Neuron (in vitro differentiated cells): ENCODE measurements at regions not wholly inside any gene's neighbourhood (a gene's known extent, or its start where the extent isn't known, plus 50 kb on each side); places are given as distances from the start of the nearest gene placed in this dataset.
"Not testable (repeated sequence)": the region's sequence is repeated elsewhere in the genome, so short reads cannot be mapped to it uniquely, and the experiment has no call there.

ENCODE experiments used
- H2AFZ ChIP-seq: one replicate; pipeline ENCODE4 v1.6.1; 2013; ENCODE audit warnings: low read depth, mild to moderate bottlenecking, inconsistent platforms, low read length, moderate library complexity
- H3K27me3 ChIP-seq: one replicate; pipeline ENCODE4 v1.6.1; 2013; ENCODE audit warnings: low read length; ENCODE audit not compliant: insufficient read depth
- H3K36me3 ChIP-seq: one replicate; pipeline ENCODE4 v1.6.1; 2013; ENCODE audit warnings: low read length; ENCODE audit not compliant: insufficient read depth
- H3K4me1 ChIP-seq: one replicate; pipeline ENCODE4 v1.6.1; 2013; ENCODE audit warnings: low read length; ENCODE audit not compliant: insufficient read depth
- H3K4me3 ChIP-seq: 2 replicates; pipeline ENCODE4 v1.5.1; 2013; ENCODE audit warnings: mild to moderate bottlenecking, low read length, moderate library complexity
- H3K9me3 ChIP-seq: one replicate; pipeline ENCODE4 v1.6.1; 2013; ENCODE audit warnings: low read length

DNA sequence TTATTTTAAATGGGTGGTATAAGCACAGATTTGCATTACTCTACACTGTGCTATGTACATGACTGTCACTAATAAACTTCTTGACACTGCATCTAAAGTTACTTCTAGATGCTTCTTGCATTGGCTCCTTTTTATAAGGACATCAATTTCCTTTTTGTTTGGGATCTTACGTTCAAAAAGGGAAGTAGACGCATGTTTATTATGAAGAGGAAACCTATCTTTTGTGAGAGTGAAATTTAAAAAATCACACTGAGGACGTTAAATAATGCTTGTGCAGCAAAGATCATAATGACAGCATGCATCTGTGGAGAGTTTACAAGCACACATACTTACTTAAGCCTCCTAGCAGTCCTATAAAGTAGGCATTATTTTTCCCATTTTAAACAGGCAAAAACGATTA, 479.5 kb downstream of the CD83 start:
- H3K4me1 ChIP-seq: peaks cover 4% of the 10 kb centered on the region
- H3K9me3 ChIP-seq: no peaks in the 10 kb centered on the region
- H3K36me3 ChIP-seq: no peaks in the 10 kb centered on the region
- H2AFZ ChIP-seq: no peak overlapping the region
- no peak overlapping the region for H3K4me3 ChIP-seq
- no peaks in the 10 kb centered on the region for H3K27me3 ChIP-seq

- H3K4me3 ChIP-seq: no peak overlapping the region
- no peaks in the 10 kb centered on the region for H3K27me3 ChIP-seq
- no peaks in the 10 kb centered on the region for H3K9me3 ChIP-seq
- no peak overlapping the region for H2AFZ ChIP-seq
- peaks cover 4% of the 10 kb centered on the region for H3K4me1 ChIP-seq
- no peaks in the 10 kb centered on the region for H3K36me3 ChIP-seq
Measured at GRCh38 chr6:14598017-14598864, 480.7 kb downstream of the CD83 start.

DNA sequence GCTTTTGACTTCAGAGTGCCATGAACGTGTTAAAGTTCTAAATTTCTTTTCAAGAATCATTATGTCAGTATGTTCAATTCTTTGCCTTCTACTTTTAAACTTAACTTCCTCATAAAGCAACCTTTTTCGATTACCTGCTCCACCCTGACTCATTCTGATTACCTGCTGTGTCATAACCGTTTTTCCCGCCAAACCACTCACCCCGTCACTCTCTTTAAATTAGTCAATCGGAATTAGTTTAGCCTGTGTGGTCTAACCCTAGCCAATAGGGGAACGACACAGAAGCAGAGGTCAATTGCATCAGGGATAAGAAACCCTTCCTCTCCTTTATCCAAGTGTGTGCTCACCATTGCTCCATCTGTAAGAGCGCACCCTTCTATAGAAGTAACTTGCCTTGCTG, 482.7 kb downstream of the CD83 start:
- H3K36me3 ChIP-seq, H3K4me3 ChIP-seq, H3K4me1 ChIP-seq, H3K9me3 ChIP-seq, H3K27me3 ChIP-seq, H2AFZ ChIP-seq: not testable (repeated sequence)

- Histone ChIP-seq H3K27me3 (no peaks in the 10 kb centered on the region), H3K36me3 (no peaks in the 10 kb centered on the region), H3K9me3 (no peaks in the 10 kb centered on the region), H3K4me3 (no peak overlapping the region), H3K4me1 (peaks cover 1% of the 10 kb centered on the region), H2AFZ (no peak overlapping the region)
Measured at GRCh38 chr6:14601490-14601889, 483.9 kb downstream of the CD83 start.

DNA sequence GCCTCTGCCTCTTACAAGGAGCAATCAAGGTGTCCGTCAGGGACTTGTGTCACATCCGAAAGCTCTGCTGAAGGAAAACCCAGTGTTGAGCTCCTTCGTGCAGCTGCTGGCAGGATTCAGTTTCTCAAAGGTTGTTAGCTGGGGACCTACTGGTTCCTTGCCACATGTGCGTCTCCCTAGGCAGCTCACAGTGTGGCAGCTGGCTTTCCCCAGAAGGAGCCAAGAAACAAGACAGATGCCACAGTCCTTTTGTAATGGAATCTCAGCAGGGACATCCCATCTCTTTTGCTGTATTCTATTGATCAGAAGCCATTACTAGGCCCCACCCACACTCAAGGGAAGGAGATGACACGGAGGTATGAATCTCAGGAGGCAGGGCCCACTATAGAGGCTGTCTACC, 488.8 kb downstream of the CD83 start:
- no peaks in the 10 kb centered on the region for H3K27me3 ChIP-seq
- no peak overlapping the region for H3K4me3 ChIP-seq
- no peaks in the 10 kb centered on the region for H3K36me3 ChIP-seq
- H2AFZ ChIP-seq: no peak overlapping the region
- no peaks in the 10 kb centered on the region for H3K9me3 ChIP-seq
- no peaks in the 10 kb centered on the region for H3K4me1 ChIP-seq

DNA sequence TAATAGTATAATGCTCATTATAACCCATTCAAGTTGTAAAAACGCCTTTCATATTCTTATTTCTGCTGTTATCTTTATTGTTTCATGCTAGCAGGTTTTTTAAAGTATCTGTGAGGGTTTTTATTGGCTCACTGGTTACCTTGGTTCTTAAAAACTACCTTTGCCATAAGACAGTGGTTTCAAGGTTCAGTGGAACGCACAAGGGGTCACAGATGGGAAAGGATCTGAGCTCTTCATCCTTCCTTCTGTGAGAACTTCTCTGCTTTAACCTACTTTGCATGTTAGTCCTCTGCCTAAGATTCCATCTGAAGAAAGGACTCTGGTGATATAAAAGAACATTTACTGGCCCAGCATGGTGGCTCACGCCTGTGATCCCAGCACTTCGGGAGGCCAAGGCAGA, 492.6 kb downstream of the CD83 start:
- Histone ChIP-seq H3K9me3 (no peaks in the 10 kb centered on the region), H3K4me3 (no peak overlapping the region), H2AFZ (no peak overlapping the region), H3K4me1 (no peaks in the 10 kb centered on the region), H3K27me3 (no peaks in the 10 kb centered on the region), H3K36me3 (no peaks in the 10 kb centered on the region)

DNA sequence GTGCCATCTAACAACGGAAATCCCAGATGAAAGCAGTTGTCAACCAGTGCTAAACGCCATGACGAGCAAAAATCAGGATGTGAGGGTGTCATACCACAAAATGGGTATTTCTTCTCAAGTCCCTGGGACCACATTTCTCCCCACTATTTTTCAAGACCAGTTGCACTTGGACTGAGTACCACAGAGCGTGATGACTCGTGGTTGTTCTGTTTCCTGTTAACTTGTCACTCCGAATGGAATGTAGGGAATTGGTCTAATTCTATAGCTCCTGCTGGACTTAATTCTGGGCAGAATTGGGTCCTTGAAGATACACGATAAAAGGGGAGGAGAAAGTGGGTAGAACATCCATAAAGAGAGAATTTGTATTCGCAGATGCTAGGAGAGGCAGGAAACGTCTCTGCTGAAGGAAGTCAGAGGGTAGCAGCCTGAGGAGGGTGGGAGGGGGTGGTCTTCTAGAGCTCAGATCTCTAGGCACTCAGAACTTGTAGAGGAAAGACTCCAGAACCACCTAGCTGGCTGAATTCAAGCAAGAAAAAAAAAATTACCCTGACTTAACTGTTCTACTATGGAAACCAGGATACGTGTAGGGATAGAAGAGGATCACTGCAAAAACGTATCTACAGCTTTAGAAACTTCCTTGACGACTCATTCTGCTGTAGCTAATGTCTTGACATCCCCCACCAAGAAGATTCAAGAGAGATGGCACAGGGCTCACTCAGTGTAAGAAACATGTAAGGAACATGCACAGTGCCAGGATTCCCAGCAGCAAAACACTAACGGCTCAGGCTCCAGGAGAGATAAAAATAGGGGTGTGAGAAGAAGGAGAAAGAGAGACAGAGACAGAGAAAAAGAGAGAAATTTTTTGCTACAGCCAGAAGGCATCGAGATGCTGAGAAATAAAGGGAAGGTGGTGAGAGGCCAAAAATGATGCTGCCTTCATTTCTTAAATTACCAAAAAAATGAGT, 494.7 kb downstream of the CD83 start:
- Histone ChIP-seq H3K4me1 (no peaks in the 10 kb centered on the region), H2AFZ (no peak overlapping the region), H3K9me3 (no peaks in the 10 kb centered on the region), H3K27me3 (no peaks in the 10 kb centered on the region), H3K36me3 (no peaks in the 10 kb centered on the region), H3K4me3 (no peak overlapping the region)

GRCh38 chr6:14614631-14615030, 497.1 kb downstream of the CD83 start:
- no peaks in the 10 kb centered on the region for H3K4me1 ChIP-seq
- no peak overlapping the region for H3K4me3 ChIP-seq
- H3K27me3 ChIP-seq: no peaks in the 10 kb centered on the region
- H3K9me3 ChIP-seq: no peaks in the 10 kb centered on the region
- H3K36me3 ChIP-seq: no peaks in the 10 kb centered on the region
- H2AFZ ChIP-seq: no peak overlapping the region

GRCh38 chr6:14616656-14617055, 499.1 kb downstream of the CD83 start:
- Histone ChIP-seq H2AFZ (no peak overlapping the region), H3K4me1 (peaks cover 2% of the 10 kb centered on the region), H3K4me3 (no peak overlapping the region), H3K9me3 (no peaks in the 10 kb centered on the region), H3K27me3 (no peaks in the 10 kb centered on the region), H3K36me3 (no peaks in the 10 kb centered on the region)

DNA sequence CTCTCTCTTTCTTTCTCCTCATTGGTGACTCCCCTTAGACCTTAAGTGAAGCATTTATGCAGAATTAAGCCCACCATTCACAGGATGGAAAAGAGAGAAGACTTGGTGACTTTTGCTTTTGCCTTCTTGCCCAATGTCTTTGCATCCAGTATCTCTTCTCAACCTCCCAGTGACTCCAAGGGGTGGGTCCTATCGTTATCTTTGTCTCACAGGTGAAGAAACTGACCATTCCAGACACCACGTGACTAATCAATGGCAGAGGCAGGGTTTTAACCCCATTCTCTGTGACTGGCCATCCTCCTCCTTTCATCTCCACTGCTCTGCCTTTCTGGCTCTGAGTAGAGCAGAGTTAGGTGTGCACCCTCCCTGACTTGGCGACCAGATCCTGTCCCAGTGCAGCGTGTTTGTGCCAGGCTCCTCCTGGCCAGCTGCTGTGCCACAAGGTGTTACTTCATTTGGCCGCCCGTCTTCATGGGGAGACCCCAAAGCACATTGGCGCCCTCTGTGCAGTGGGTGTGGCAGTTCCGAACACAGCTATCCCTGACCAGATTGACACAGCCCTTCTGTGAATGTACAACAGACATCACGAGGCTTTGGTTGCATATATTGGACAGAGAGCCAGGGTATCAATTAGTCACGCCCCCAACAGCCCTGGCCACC, 501.3 kb downstream of the CD83 start:
- Histone ChIP-seq H3K4me1 (peaks cover 9% of the 10 kb centered on the region), H3K36me3 (no peaks in the 10 kb centered on the region), H3K9me3 (no peaks in the 10 kb centered on the region), H2AFZ (no peak overlapping the region), H3K4me3 (no peak overlapping the region), H3K27me3 (peaks cover 9% of the 10 kb centered on the region)

GRCh38 chr6:14619419-14619781, 501.8 kb downstream of the CD83 start:
- no peaks in the 10 kb centered on the region for H3K9me3 ChIP-seq
- no peak overlapping the region for H2AFZ ChIP-seq
- peaks cover 9% of the 10 kb centered on the region for H3K4me1 ChIP-seq
- no peaks in the 10 kb centered on the region for H3K36me3 ChIP-seq
- H3K27me3 ChIP-seq: peaks cover 9% of the 10 kb centered on the region
- no peak overlapping the region for H3K4me3 ChIP-seq

- no peak overlapping the region for H3K4me3 ChIP-seq
Measured at GRCh38 chr6:14620522-14620921, 502.9 kb downstream of the CD83 start.

GRCh38 chr6:14621518-14621917, 503.9 kb downstream of the CD83 start:
- Histone ChIP-seq H3K4me3 (no peak overlapping the region), H3K4me1 (peaks cover 9% of the 10 kb centered on the region), H2AFZ (no peak overlapping the region), H3K9me3 (no peaks in the 10 kb centered on the region), H3K36me3 (no peaks in the 10 kb centered on the region), H3K27me3 (peaks cover 9% of the 10 kb centered on the region)

More at GRCh38 chr6:14620522-14620921, 502.9 kb downstream of the CD83 start:
- H3K4me1 ChIP-seq: peaks cover 9% of the 10 kb centered on the region
- H3K9me3 ChIP-seq: no peaks in the 10 kb centered on the region
- no peaks in the 10 kb centered on the region for H3K36me3 ChIP-seq
- no peak overlapping the region for H2AFZ ChIP-seq
- peaks cover 9% of the 10 kb centered on the region for H3K27me3 ChIP-seq
